ENCODE measurements at regions not wholly inside any gene's neighbourhood (a gene's known extent, or its start where the extent isn't known, plus 50 kb on each side); places are given as distances from the start of the nearest gene placed in this dataset.

DNA sequence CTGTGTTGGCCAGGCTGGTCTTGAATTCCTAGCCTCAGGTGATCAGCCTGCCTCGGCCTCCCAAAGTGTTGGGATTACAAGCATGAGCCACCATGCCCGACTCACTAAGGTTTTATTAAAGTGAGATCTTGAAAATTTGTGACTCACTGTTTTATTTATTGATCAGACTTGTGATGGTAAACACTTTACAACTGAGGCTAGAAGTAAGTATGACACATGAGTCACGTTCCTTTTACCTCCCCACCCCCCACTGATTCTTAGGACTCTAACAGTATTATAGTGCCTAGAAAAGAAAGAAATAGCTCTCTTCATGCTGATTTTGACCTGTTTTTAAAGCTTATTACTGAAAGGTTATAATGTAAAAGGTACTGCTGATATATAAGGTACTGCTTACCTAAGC is 160.6 kb downstream of the TANC2 start:
- DNase-seq (ENCODE audit: low read depth): no peak

DNA sequence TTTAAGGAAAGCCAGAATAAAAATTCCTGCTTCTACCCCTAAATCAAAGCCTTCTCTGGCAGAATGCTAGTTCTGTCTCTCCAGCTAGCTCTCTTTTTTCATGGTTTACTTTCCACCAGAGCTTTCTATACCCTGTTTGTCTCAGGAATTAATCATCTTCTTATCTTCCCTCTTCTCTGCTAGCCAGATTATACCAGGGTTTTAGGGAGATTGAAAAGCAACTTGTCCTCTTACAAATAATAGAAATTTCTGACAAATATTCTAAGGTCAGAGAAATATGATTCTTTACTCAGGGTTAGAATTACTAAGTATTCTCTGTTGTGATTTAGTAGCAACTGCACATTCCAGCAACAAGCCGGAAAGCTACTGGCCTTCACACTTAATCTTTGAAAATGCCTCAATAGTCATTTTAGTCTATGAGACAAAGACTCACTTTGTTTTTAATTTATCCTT is 166.4 kb downstream of the TANC2 start:
- DNase-seq (ENCODE audit: low read depth): no peak

- no peak for DNase-seq (ENCODE audit: low read depth)
Observed at GRCh38 chr17:63133491-63133890, 167.5 kb downstream of the TANC2 start.

DNA sequence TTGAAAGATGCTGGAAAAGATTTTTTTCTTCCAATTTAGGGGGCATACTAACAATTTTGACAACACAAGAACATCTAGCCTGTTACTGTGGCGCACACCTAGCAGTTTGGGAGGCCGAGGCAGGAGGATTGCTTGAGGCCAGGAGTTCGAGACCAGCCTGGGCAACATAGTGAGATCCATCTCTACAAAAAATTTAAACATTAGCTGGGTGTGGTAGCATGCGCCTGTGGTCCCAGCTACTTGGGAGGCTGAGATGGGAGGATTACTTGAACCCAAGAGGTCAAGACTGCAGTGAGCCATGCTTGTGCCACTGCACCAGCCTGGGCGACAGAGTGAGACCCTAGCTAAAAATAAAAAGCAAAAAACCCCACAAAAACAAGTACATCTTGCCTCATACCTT is 168.8 kb downstream of the TANC2 start:
- no peak for DNase-seq (ENCODE audit: low read depth)

GRCh38 chr17:63136369-63137012 is 170.5 kb downstream of the TANC2 start:
- DNase-seq (ENCODE audit: low read depth): no peak

GRCh38 chr17:63137163-63137562 is 171.1 kb downstream of the TANC2 start:
- DNase-seq (ENCODE audit: low read depth): no peak

DNA sequence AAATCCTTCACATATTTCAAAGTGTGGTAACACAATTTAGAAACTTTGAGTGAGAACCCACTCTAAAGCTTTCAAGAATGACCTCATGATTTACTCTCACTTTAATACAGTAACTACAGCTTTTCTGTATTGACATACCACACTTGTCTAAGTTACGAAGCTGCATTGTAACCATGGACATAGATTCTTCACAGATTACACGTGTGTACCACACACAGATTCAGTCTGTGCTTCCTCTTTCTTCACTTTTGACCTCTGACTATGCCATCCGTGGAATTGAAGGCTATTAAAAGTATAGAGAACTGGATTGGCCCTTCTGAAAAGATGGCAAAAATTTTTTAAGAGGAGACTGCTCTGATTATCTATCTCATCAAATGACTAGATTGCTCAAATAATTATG is 172.7 kb downstream of the TANC2 start:
- DNase-seq (ENCODE audit: low read depth): no peak

- no peak for DNase-seq (ENCODE audit: low read depth)
Observed at GRCh38 chr17:63139356-63139755, 173.3 kb downstream of the TANC2 start.

DNA sequence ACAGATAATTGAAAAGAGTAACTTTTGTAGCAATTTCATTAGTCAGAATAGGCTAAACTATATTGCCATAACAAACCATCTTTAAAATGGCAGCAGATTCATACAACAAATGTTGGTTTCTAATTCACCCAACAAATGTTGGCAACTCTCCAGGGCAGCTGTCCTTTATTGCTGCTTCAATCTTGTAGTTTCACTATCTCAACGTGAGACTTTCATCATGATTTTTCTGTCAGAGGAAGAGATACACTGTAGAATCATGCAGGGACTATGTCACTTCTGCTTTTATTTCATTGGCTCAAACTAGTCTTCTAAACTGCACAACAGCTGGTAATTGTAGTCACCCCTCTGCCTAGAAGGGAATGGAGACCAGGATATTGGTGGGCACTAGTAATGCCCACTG is 174.2 kb downstream of the TANC2 start:
- DNase-seq (ENCODE audit: low read depth): no peak

DNA sequence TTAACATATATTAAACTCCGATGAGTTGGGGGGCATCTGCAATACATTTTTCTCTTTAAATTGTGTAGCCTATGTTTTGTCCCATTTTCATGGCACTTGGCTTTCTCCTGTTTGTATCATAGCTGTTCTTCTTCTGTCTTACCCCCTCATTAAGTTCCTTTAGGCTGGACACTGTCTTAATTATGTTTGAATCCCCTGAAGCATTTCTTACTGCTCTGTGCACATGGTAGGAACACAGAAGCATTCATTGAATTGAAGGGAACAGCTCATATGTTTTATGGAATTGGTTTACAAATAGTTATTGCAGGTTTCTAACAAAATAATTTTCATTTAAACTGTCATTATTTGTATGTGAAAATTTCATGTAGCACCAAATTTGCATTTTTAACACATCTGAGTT is 176.8 kb downstream of the TANC2 start:
- no peak for DNase-seq (ENCODE audit: low read depth)

- DNase-seq (ENCODE audit: low read depth): no peak
Observed at GRCh38 chr17:63150490-63150889, 184.5 kb downstream of the TANC2 start.

- peak; percentile 6 for DNase-seq (ENCODE audit: low read depth)
Observed at GRCh38 chr17:63150994-63151464, 185.0 kb downstream of the TANC2 start.

- no peak for DNase-seq (ENCODE audit: low read depth)
Observed at GRCh38 chr17:63151941-63152523, 186.0 kb downstream of the TANC2 start.

GRCh38 chr17:63153488-63153887 is 187.5 kb downstream of the TANC2 start:
- no peak for DNase-seq (ENCODE audit: low read depth)

DNA sequence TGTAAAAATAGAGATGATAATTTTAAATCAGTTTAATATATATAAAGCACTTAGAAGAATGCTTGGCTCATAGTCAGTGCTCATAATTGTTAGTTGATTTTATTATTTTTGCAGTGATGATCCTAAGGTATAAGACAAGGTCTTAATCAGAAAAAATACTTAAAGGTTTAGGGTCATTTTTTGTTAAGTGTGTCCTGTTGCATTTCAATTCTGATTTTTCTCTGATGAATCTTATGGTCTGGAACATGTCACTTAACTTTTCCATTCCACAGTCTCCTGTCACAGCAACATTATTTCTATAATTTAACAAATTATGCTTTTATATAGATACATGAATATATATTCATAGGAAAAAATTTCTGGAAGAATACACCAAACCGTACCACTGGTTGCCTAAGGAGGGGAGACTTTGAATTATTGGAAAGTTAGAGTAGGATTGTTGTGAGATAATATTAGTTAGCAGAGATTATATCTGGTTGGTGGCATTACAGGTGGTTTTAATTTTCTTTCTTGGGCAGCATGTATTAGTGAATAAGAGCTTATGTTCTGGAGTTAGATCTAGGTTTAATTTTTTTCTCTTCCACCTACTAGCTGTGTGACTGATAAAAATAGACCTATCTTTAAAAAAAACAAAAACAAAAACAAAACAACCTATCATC is 188.7 kb downstream of the TANC2 start:
- DNase-seq (ENCODE audit: low read depth): no peak

DNA sequence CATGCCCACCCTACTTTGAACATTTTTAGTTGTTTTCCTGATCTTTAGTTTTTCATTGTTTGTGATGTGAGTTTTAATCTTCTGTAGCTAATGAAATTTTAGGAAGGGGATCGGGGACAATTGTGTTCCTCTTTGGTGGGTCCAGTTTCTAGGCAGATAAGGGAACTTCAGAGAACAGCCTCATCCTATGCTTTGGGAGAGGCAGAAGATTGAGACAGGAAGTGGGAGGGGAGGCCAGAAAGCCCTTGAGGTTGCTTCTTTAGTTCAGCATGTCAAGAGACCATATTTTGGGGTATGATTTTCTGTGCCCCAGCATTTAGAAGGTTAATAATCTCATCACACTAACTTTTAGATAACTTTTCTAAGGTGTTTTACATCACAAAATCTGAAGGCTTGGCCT is 191.0 kb downstream of the TANC2 start:
- no peak for DNase-seq (ENCODE audit: low read depth)

GRCh38 chr17:63162406-63163157 is 196.5 kb downstream of the TANC2 start:
- DNase-seq (ENCODE audit: low read depth): no peak

DNA sequence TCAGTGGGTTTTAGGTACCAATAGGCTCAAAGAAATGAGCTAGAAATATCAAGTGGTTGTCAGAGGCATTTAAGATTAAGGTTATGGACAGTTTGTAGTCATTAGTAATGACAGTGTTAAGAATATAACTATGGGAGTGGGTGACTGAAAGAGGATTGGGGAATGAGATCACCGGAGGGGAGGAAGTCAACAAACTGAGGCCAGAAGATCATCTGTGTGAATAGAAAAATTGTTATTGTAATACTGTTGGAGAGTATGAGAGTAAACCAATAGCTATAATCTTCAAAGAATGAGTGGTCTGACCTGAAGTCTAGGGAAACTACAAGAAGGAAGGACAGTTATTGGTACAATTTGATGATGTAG is 197.1 kb downstream of the TANC2 start:
- DNase-seq (ENCODE audit: low read depth): no peak

- DNase-seq (ENCODE audit: low read depth): no peak
Observed at GRCh38 chr17:63165400-63165799, 199.4 kb downstream of the TANC2 start.

DNA sequence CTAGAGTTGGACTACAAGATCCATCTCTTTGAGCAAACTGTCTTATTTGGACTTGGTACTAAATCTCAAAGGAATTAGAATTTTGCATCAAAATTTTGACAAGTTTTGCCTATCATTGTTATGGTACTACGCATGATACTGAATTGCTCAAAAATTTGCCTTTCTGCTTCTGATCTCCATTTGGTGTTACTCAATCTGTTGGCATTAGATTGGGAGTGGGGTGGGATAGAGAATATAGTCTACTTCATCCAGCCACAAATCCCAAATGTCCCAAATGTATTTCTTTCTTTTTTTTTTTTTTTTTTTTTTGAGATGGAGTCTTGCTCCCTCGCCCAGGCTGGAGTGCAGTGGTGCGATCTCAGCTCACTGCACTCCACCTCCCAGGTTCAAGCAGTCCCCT is 204.8 kb downstream of the TANC2 start:
- DNase-seq (ENCODE audit: low read depth): no peak

- peak; percentile 63 for DNase-seq (ENCODE audit: low read depth)
Observed at GRCh38 chr17:63171428-63172393, 205.7 kb downstream of the TANC2 start.

Data from HT1080 (cell line).